ENCODE measurements at regions not wholly inside any gene's neighbourhood (a gene's known extent, or its start where the extent isn't known, plus 50 kb on each side); places are given as distances from the start of the nearest gene placed in this dataset.

DNA sequence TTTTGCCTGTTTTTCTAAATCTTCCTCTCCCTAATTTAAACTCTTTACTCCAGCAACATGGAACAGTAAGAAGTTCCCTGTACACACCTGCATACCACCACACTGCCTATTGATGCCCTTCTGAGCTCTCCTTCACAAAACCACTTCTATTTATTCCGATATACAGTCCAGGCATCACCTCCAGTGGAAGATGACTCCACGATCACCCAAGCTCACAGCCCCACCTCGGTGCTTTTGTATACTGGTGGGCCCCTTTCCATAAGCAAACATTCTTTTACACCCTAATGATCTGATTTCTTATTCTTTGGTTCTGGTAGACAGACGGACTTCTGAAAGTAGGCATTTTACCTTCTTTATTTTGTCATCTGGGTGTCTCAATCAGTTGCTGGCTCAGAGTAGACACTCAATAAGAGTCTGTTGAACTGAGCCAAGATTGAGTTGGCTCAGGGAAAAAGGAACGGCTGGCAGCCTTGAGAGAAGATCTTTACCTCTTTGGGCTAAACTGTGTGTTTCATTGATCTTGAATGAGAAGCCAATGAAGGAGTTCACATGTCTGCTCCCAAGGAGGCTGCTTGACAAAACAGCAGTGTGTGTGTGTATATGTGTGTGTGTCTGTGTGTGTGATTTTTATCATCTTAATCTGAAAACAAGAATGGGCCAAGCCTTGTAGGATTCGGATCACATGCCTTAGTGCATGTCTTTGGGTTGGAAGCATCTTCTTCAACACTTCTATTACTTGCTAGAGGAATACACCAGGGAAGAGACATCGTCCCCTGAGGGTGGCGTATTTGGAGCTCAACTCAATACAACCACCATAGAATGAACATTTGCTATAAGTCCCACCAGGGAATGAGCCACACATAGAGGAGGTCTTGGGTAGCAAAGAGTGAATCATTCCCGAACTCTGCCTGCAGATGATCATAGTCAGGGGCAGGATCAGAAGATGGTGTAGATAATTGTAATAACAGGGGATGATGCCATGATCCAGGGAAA lies 341.8 kb downstream of the CYRIA start:
- TF ChIP-seq CTCF (IDR thresholded peaks at IDR 0.05; ENCODE audit: low read depth, low read length), result no peak
- DNase-seq (ENCODE audit: extremely low read depth, low read depth), result no peak

DNA sequence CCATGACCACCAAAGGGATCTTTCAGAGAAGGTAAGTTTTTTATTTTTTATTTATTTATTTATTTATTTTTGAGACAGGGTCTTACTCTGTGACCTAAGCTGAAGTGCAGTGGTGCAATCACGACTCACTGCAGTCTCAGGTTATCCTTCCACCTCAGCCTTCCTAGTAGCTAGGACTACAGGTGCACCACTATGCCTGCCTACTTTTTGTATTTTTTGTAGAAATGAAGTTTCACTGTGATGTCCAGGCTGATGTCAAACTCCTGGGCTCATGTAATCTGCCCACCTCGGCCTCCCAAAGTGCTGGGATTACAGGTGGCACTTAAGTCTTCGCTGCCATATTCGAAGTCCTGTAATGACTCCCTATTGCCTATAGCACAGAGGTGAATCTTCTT lies 342.5 kb downstream of the CYRIA start:
- DNase-seq (ENCODE audit: extremely low read depth, low read depth), result no peak
- no peak for TF ChIP-seq CTCF (IDR thresholded peaks at IDR 0.05; ENCODE audit: low read depth, low read length)

DNA sequence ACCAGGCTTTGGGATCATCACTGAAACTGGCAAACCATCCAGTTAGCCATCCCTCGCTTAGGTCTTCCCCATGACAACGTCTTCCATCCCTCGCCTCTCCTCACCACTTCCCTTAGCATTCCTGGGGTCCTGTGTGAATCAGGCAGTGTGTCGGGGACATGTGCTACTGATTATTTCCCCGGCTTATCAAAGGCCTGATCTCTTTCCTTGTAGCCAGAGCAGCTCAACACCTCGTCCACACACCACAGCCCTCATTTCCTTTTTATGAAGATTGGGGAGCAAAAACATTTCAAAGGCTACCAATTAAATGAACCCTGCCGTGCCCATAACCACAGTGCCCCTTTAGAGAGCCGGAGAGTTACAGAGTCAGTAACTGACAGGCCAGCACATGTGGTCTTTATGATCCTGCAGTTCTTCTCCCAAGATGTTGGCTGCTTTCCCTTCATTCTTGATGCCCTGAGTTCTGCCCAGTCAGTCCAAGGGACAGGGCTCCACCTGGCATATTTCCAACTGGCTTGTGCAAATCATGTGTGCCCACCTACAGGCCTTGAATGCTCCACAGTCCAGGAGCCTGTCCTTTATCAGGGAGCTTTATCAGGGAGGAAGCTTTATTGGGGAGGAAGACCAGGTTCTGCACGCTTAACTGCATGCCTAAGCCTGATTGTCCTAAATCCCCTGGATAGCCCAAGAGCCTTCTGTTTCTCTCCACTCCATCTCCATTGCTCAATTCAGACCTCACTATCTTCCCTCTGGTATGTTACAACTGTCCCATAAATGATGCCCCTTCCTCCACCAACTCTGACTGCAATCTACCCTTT lies 343.1 kb downstream of the CYRIA start:
- TF ChIP-seq CTCF (IDR thresholded peaks at IDR 0.05; ENCODE audit: low read depth, low read length), result no peak
- no peak for DNase-seq (ENCODE audit: extremely low read depth, low read depth)

DNA sequence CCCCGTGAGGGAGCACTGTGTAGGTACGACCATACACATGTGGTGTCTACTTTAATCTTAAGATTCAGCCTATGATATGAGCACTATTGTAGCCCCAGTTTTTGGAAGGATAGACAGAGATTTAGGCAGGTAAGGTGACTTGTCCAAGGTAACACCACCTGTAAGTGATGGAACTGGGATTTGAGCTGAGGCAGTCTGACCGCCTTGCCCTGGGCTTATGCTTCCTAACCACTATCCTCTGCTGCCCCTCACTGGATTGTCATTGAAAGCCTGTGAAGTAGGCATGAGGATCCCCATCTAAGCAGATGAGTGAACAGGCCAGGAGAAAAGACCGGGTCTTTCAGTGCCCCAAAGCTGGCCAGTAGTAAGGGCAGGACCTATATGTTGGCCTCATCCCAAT lies 343.8 kb downstream of the CYRIA start:
- DNase-seq (ENCODE audit: extremely low read depth, low read depth), result no peak
- no peak for TF ChIP-seq CTCF (IDR thresholded peaks at IDR 0.05; ENCODE audit: low read depth, low read length)

- DNase-seq (ENCODE audit: extremely low read depth, low read depth), result no peak
- TF ChIP-seq CTCF (IDR thresholded peaks at IDR 0.05; ENCODE audit: low read depth, low read length), result no peak
These were observed 344.4 kb downstream of the CYRIA start for GRCh38 chr2:16321256-16321655.

- no peak for TF ChIP-seq CTCF (IDR thresholded peaks at IDR 0.05; ENCODE audit: low read depth, low read length)
- no peak for DNase-seq (ENCODE audit: extremely low read depth, low read depth)
These were observed 344.9 kb downstream of the CYRIA start for GRCh38 chr2:16320716-16321115.
